Peyer's patch (tissue), 4 donors: ENCODE measurements at regions not wholly inside any gene's neighbourhood (a gene's known extent, or its start where the extent isn't known, plus 50 kb on each side); places are given as distances from the start of the nearest gene placed in this dataset.

Experiments
- CTCF ChIP-seq, 6 experiments: fragments of 450-650 bp in 4 of 6; fragments of 200-600 bp in 2 of 6; sonication (generic) in 1 of 6; IDR thresholded peaks; one replicate each; pipeline ENCODE4 v1.5.1; 2017 to 2019; ENCODE audit warnings: antibody characterized with exemption in 6 of 6, mild to moderate bottlenecking in 3 of 6, moderate library complexity in 1 of 6
- POLR2A ChIP-seq, 2 donors: fragments of 450-650 bp; IDR thresholded peaks; one replicate each; pipeline ENCODE4 v1.5.1; 2017; ENCODE audit warnings: antibody characterized with exemption in 2 of 2, mild to moderate bottlenecking in 2 of 2, moderate library complexity in 2 of 2

- TF ChIP-seq POLR2A (IDR thresholded peaks at IDR 0.05) (no peak), CTCF (IDR thresholded peaks at IDR 0.05) (no peak)
Observed at GRCh38 chrY:7684546-7684945, 773.0 kb upstream of the AMELY start.
